ENCODE measurements at regions not wholly inside any gene's neighbourhood (a gene's known extent, or its start where the extent isn't known, plus 50 kb on each side); places are given as distances from the start of the nearest gene placed in this dataset.
"Not testable (repeated sequence)": the region's sequence is repeated elsewhere in the genome, so short reads cannot be mapped to it uniquely, and the experiment has no call there.

DNA sequence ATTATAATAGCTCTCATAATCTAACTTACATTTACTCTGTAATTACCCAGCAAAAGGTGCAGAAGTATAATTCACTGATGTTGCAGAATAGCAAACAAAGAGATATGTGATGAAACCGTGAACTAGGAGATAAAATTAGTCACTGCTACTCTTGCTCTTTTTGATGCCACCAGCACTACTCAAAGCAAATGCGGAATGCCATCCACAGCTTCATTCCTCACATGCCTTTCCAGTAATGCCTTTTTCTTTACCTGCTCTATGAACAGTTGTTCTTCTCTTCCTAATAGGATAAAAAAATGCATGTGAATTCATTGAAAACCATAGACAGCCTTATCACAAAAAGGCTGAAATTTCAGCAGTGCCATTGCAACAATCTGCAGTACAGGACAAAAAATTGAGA is 1129.5 kb downstream of the DIAPH3 start:
- no peak for DNase-seq

DNA sequence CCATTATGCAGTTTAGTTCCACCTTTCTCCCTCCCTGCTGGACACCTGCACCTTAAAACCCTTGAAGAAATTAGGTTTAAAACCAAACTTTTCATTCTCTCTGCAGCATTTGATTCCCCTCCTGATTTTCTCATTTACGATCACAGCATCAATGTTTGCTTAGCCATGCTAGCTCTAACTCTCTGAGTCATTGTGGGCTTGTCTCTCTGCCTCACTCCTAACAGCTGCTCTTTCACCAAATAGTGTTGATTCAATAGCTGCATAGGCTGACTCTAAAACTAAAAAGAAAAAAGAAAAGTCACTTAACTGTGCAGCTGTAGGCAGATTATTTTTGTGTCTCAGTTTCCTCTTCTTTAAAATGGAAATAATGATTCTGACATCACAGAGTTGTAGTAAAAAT is 1124.9 kb downstream of the DIAPH3 start:
- no peak for DNase-seq

GRCh38 chr13:59043016-59043415 is 1120.7 kb downstream of the DIAPH3 start:
- no peak for DNase-seq

GRCh38 chr13:59047546-59047945 is 1116.2 kb downstream of the DIAPH3 start:
- no peak for DNase-seq

- DNase-seq: no peak
Observed at GRCh38 chr13:59061621-59062020, 1102.1 kb downstream of the DIAPH3 start.

- DNase-seq: no peak
Observed at GRCh38 chr13:59064042-59064441, 1099.7 kb downstream of the DIAPH3 start.

DNA sequence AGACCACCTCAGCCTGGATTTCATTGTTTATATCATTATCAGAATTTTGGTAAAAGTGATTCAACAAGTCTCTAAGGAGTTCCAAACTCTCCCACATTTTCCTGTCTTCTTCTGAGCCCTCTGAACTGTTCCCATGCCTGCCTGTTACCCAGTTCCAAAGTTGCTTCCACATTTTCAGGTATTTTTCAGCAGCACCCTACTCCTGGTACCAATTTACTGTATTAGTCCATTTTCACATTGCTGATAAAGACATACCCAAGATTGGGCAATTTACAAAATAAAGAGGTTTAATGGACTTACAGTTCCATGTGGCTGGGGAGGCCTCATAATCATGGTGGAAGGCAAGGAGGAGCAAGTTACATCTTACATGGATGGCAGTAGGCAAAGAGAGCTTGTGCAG is 1087.3 kb downstream of the DIAPH3 start:
- DNase-seq: not testable (repeated sequence)

DNA sequence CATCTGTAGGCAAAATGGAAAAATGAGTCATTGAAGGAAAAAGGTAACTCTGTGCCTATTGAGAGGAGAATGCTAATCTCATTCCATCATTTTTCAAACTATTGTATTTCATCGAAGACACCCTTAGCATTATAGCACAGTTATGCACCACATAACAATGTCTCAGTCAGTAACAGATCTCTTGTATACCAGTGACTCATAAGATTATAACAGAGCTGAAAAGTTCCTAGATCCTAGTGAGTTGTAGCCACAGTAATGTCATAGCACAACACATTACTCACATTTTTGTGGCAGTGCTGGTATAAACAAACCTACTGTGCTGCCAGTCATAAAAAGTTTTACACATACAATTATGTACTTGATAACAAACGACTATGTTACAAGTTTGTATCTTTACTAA is 1077.6 kb downstream of the DIAPH3 start:
- DNase-seq: no peak

- DNase-seq: no peak
Observed at GRCh38 chr13:59088716-59089115, 1075.0 kb downstream of the DIAPH3 start.

DNA sequence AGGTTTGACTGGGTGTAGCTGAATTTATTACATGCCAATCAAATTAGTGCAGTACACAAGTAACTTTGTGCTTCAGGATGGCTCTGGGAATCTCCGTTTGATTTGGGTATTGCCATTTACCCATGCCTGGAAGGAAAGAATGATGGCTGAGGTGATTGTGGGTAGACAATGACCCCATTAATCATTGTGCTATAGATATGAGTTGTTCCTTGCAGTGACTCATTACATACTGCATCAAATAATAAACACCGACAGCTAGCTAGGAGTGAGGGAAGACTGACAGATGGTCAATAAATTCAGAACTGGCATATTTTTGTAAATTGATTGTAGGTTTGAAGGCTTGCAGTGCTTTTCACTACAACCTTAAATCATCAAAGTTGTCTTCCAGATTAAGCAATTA is 1069.5 kb downstream of the DIAPH3 start:
- no peak for DNase-seq

DNA sequence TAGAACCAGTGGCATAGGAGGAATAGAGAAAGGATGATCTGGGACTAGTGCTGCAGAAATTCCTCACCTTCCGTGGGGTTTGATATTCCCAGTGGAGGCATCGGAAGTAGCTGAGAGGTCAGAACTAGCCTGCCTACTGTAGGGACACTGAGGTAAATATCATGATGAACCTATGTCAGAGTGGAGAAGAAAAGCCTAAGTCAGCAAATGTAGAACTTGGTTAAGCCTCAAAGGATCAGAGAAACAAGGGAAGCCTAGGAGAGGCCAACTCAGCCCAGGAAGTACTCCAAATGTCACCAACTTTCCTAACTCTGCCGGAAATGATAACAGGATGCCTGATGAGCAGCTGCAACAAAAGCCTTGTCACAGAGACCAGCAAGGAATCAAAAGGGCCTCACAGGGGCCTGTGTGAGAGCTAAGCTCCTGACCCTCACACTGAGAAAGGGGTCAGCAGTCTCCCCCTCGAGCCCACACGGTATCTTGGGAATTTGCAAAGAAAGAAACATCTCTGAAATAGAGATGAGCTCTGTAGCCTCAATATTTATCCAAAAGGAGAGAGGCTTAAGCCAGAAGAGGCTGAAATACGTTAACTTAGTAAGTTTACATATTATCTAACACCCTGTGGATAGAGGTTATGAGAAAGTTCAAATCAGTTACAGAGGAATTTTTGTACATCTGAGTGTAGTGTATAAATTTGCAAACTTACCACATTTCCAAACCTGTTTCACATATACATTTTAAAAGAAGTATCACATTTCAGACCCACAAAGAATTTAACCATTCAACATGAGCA is 1064.3 kb downstream of the DIAPH3 start:
- DNase-seq: no peak

- no peak for DNase-seq
Observed at GRCh38 chr13:59103004-59103768, 1060.5 kb downstream of the DIAPH3 start.

GRCh38 chr13:59111751-59112171 is 1052.0 kb downstream of the DIAPH3 start:
- no peak for DNase-seq

DNA sequence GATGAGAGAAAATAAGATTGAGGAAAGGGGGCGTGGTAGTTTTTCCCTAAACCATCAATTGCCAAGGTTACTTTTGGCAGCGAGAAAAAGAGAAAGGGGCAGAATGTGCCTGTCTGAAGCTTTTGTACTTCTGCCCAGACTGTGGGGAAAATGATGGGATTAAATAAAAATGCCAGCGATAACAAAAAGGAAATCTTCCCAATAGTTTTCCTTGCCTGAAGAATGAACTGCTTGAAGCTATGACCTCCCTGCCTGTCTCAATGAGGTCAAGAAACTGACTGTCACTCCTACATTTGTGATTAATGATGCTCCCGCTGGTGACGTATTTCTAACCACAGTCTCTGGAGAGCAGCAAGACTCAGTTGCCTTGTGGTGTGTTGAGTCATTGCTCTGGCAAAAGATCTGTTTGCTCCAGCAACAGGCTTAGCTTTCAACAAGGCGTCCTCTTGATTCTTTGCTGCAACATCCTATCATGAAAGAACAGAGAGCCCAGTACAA is 1051.5 kb downstream of the DIAPH3 start:
- DNase-seq: no peak

DNA sequence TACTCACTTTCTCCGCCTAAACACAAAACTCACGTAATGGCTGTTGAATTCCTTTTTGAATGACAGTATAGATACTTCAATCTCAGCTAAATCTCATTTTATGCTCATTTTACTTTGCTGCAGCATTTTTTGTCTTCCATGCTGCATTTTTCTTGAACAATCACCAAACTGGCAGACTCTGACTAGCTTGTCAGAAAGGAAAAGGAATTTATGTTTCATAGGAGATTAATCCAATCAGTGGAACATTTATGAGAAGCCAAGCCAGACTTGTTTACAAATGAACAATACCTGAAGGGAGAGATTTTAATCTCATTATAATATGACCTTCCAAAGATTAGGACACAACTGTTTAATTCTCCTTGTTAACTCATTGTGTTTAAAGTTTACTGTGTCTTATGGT is 1044.3 kb downstream of the DIAPH3 start:
- DNase-seq: no peak

GRCh38 chr13:59120297-59120843 is 1043.4 kb downstream of the DIAPH3 start:
- DNase-seq: no peak

GRCh38 chr13:59121507-59121906 is 1042.2 kb downstream of the DIAPH3 start:
- DNase-seq: no peak

GRCh38 chr13:59126474-59126873 is 1037.3 kb downstream of the DIAPH3 start:
- DNase-seq: no peak

DNA sequence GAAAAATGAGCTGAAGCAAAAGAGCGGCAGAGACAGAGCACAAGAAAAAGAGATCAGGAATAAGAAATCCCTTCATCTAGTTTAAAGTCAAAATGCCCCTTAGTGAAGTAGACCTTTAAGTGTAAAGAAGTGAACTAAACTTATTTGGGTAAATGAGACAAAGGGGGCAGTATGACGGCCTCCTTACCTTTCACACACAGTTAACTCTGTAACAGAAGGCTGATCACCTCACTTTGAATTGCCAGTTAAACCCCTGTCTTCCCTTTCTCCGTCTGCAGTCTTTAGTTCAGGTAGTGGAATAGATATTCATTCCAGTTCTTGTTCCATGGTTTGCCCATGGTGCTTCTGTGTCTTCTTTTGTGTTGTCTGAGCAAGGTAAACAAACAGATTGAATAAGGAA is 1029.8 kb downstream of the DIAPH3 start:
- no peak for DNase-seq

GRCh38 chr13:59144700-59145099 is 1019.0 kb downstream of the DIAPH3 start:
- no peak for DNase-seq

DNA sequence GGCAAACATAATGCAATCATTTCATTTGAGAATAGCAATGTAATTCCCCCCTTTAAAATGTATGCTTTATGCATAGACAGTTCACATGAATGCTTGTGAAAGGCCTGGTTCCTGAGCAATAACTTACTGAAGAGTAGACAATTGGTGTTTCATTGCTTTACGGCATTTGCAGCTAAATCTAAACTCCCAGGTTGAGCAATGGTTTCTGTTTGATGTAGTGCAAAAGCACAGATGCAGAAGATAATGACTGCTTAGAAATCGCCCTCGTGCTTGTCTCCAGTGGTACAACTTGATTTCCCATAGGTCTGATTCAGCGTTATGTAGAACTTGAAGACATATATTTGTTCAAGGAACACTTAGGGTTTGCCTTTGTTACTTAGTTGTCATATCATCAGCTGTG is 1018.3 kb downstream of the DIAPH3 start:
- DNase-seq: no peak

GRCh38 chr13:59157181-59157580 is 1006.5 kb downstream of the DIAPH3 start:
- DNase-seq: no peak

GRCh38 chr13:59166174-59166573 is 997.6 kb downstream of the DIAPH3 start:
- DNase-seq: no peak

GRCh38 chr13:59172076-59172475 is 991.7 kb downstream of the DIAPH3 start:
- no peak for DNase-seq
